GM23338 (cell line): ENCODE measurements at regions not wholly inside any gene's neighbourhood (a gene's known extent, or its start where the extent isn't known, plus 50 kb on each side); places are given as distances from the start of the nearest gene placed in this dataset.
"Not testable (repeated sequence)": the region's sequence is repeated elsewhere in the genome, so short reads cannot be mapped to it uniquely, and the experiment has no call there.

Experiments
- ATAC-seq: fragments of 200-7000 bp; cut with Tn5 transposase; 3 replicates; pipeline ENCODE4 v1.9.1; 2020
- DNase-seq: peaks from one replicate; pipeline ENCODE4 v3.0.0-alpha.2; 2015; ENCODE audit warnings: low spot score
- H2AFZ ChIP-seq: fragments of 200-600 bp; sonication (generic); 2 replicates; pipeline ENCODE4 v1.8.0; 2016; ENCODE audit warnings: antibody characterized with exemption, mild to moderate bottlenecking, moderate library complexity
- H3F3A ChIP-seq: fragments of 200-600 bp; sonication (generic); replicated peaks from 2 replicates; pipeline ENCODE4 v1.8.0; 2017; ENCODE audit warnings: antibody characterized with exemption, mixed run types, low read depth
- H3K27ac ChIP-seq: fragments of 200-600 bp; sonication (generic); 2 replicates; pipeline ENCODE4 v1.6.1; 2016; ENCODE audit warnings: low read depth
- H3K27me3 ChIP-seq: fragments of 200-600 bp; sonication (generic); 2 replicates; pipeline ENCODE4 v1.8.0; 2016; ENCODE audit warnings: mild to moderate bottlenecking, mixed run types, moderate library complexity; ENCODE audit not compliant: insufficient read depth
- H3K36me3 ChIP-seq: fragments of 200-600 bp; sonication (generic); 2 replicates; pipeline ENCODE4 v1.8.0; 2016; ENCODE audit warnings: mild to moderate bottlenecking; ENCODE audit not compliant: insufficient read depth
- H3K4me1 ChIP-seq: fragments of 200-600 bp; sonication (generic); 2 replicates; pipeline ENCODE4 v1.8.0; 2016; ENCODE audit warnings: mild to moderate bottlenecking, moderate library complexity; ENCODE audit not compliant: insufficient read depth
- H3K4me2 ChIP-seq: fragments of 200-600 bp; sonication (generic); 2 replicates; pipeline ENCODE4 v1.7.1; 2017; ENCODE audit warnings: mixed run types
- H3K4me3 ChIP-seq: fragments of 200-600 bp; sonication (generic); 2 replicates; pipeline ENCODE4 v1.6.1; 2016; ENCODE audit warnings: mixed run types
- H3K79me2 ChIP-seq: fragments of 200-600 bp; sonication (generic); replicated peaks from 2 replicates; pipeline ENCODE4 v1.8.0; 2017; ENCODE audit warnings: mild to moderate bottlenecking; ENCODE audit not compliant: insufficient read depth
- H3K9me2 ChIP-seq: fragments of 200-600 bp; sonication (generic); 2 replicates; pipeline ENCODE4 v1.8.0; 2017; ENCODE audit not compliant: insufficient read depth
- H4K20me1 ChIP-seq: fragments of 200-600 bp; sonication (generic); replicated peaks from 2 replicates; pipeline ENCODE4 v1.8.0; 2017; ENCODE audit warnings: mild to moderate bottlenecking; ENCODE audit not compliant: insufficient read depth
- H3K27ac Mint-ChIP-seq: 2 replicates; pipeline ENCODE4 v1.8.0; 2020; ENCODE audit warnings: inconsistent platforms, mild to moderate bottlenecking, moderate library complexity, mixed read lengths
- H3K27me3 Mint-ChIP-seq: 3 replicates; pipeline ENCODE4 v1.8.0; 2022; ENCODE audit warnings: low read depth, mild to moderate bottlenecking, moderate library complexity, mixed read lengths, inconsistent platforms; ENCODE audit not compliant: insufficient read depth, poor library complexity
- H3K36me3 Mint-ChIP-seq: 3 replicates; pipeline ENCODE4 v1.8.0; 2021; ENCODE audit warnings: low read depth, mild to moderate bottlenecking, inconsistent platforms, moderate library complexity, mixed read lengths
- H3K4me1 Mint-ChIP-seq: 3 replicates; pipeline ENCODE4 v1.8.0; 2020; ENCODE audit warnings: mild to moderate bottlenecking, inconsistent platforms, mixed read lengths
- H3K4me3 Mint-ChIP-seq: 3 replicates; pipeline ENCODE4 v1.8.0; 2021; ENCODE audit warnings: moderate library complexity, mild to moderate bottlenecking, inconsistent platforms, mixed read lengths
- H3K9me3 Mint-ChIP-seq: 3 replicates; pipeline ENCODE4 v1.8.0; 2020; ENCODE audit warnings: moderate library complexity, mild to moderate bottlenecking, inconsistent platforms, mixed read lengths
- CREB1 ChIP-seq: fragments of 250-450 bp; sonication (Bioruptor Pico); IDR thresholded peaks from 2 replicates; pipeline ENCODE4 v1.5.0; 2020; ENCODE audit warnings: low read depth, mild to moderate bottlenecking, moderate library complexity
- ETS1 ChIP-seq: IDR thresholded peaks from 2 replicates; pipeline ENCODE4 v1.6.1; 2016; ENCODE audit warnings: antibody characterized with exemption
- EZH2 ChIP-seq: fragments of 200-600 bp; sonication (generic); IDR thresholded peaks from one replicate; pipeline ENCODE4 v1.8.0; 2017; ENCODE audit warnings: antibody characterized with exemption, mild to moderate bottlenecking, low read depth; ENCODE audit not compliant: unreplicated experiment
- EZH2phosphoT487 ChIP-seq: fragments of 200-600 bp; sonication (generic); IDR thresholded peaks from one replicate; pipeline ENCODE4 v1.8.1; 2018; ENCODE audit warnings: antibody characterized with exemption; ENCODE audit not compliant: unreplicated experiment
- JUNB ChIP-seq: IDR thresholded peaks from one replicate; pipeline ENCODE4 v1.6.1; 2016; ENCODE audit warnings: antibody characterized with exemption; ENCODE audit not compliant: unreplicated experiment
- POLR2AphosphoS5 ChIP-seq: IDR thresholded peaks from 2 replicates; pipeline ENCODE4 v1.6.1; 2016; ENCODE audit warnings: antibody characterized with exemption, low read depth
- REST ChIP-seq: IDR thresholded peaks from one replicate; pipeline ENCODE4 v1.6.1; 2018; ENCODE audit warnings: antibody characterized with exemption; ENCODE audit not compliant: unreplicated experiment
- STAT1 ChIP-seq: IDR thresholded peaks from one replicate; pipeline ENCODE4 v1.6.1; 2016; ENCODE audit warnings: antibody characterized with exemption; ENCODE audit not compliant: unreplicated experiment
- ZNF114 ChIP-seq: fragments of 250-450 bp; sonication (Bioruptor Pico); IDR thresholded peaks from 2 replicates; pipeline ENCODE4 v1.5.0; 2020; ENCODE audit warnings: mild to moderate bottlenecking, moderate library complexity
- ZNF331 ChIP-seq: fragments of 250-450 bp; sonication (Bioruptor Pico); IDR thresholded peaks from 2 replicates; pipeline ENCODE4 v1.5.0; 2020; ENCODE audit warnings: low read depth, mild to moderate bottlenecking, moderate library complexity

GRCh38 chr1:193387406-193387805 lies 201.0 kb upstream of the B3GALT2 start (continued):
- no peak for TF ChIP-seq REST
- no peak for TF ChIP-seq EZH2phosphoT487
- TF ChIP-seq ZNF114, result no peak
- no peak for TF ChIP-seq POLR2AphosphoS5
- TF ChIP-seq JUNB, result no peak
- no peak for TF ChIP-seq EZH2
- TF ChIP-seq ZNF331 (CRISPR knock-in tag), result no peak
- TF ChIP-seq CREB1 (CRISPR knock-in tag), result no peak
- TF ChIP-seq STAT1, result no peak
- no peak for TF ChIP-seq ETS1

GRCh38 chr1:193378451-193378850 lies 192.0 kb upstream of the B3GALT2 start:
- not testable (repeated sequence) for ATAC-seq, H3K4me1 Mint-ChIP-seq

DNA sequence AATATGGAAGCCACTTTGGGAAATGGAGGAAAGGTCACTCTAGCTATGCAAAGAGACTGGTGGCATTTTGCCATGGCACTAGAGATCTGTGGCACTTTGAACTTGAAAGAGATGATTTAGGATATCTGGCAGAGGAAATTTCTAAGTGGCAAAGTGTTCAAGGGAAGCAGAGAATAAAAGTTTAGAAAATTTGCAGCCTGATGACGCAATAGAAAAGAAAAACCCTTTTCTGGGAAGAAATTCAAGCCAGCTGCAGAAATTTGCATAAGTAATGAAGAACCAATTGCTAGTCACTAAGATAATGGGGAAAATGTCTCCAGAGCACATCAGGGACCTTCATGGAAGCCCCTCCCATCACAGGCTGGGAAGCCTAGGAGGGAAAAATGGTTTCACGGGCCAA lies 191.1 kb upstream of the B3GALT2 start:
- ATAC-seq, result no peak
- DNase-seq, result no peak
- no peak for TF ChIP-seq EZH2
- TF ChIP-seq ZNF114, result no peak
- TF ChIP-seq ETS1, result no peak
- TF ChIP-seq STAT1, result no peak
- no peak for TF ChIP-seq CREB1 (CRISPR knock-in tag)
- no peak for TF ChIP-seq POLR2AphosphoS5

More at GRCh38 chr1:193378451-193378850, 192.0 kb upstream of the B3GALT2 start:
- not testable (repeated sequence) for H2AFZ ChIP-seq, H3K27me3 ChIP-seq, H3K27ac Mint-ChIP-seq, H3K27ac ChIP-seq, H3K9me3 Mint-ChIP-seq, H3K4me1 ChIP-seq, H3F3A ChIP-seq, H3K4me2 ChIP-seq, DNase-seq, H3K4me3 Mint-ChIP-seq, H3K9me2 ChIP-seq, H4K20me1 ChIP-seq, H3K36me3 ChIP-seq, H3K36me3 Mint-ChIP-seq, H3K27me3 Mint-ChIP-seq, H3K79me2 ChIP-seq, H3K4me3 ChIP-seq

More for the DNA sequence above, 191.1 kb upstream of the B3GALT2 start:
- Mint-ChIP-seq H3K4me3 (no peak overlapping the region), H3K36me3 (no peaks in the 10 kb centered on the region), H3K27ac (no peak overlapping the region), H3K9me3 (peaks cover 4% of the 10 kb centered on the region), H3K4me1 (no peaks in the 10 kb centered on the region), H3K27me3 (no peaks in the 10 kb centered on the region)
- H3K27me3 ChIP-seq, result no peaks in the 10 kb centered on the region
- H3K4me3 ChIP-seq, result no peak overlapping the region
- no peak overlapping the region for H2AFZ ChIP-seq
- H3K9me2 ChIP-seq, result 0 out of 2 replicates have a peak, but pooled peaks cover 7% of the 10 kb centered on the region
- no peaks in the 10 kb centered on the region for H4K20me1 ChIP-seq
- no peaks in the 10 kb centered on the region for H3K36me3 ChIP-seq
- no peaks in the 10 kb centered on the region for H3K79me2 ChIP-seq
- H3K4me1 ChIP-seq, result no peaks in the 10 kb centered on the region
- no peaks in the 10 kb centered on the region for H3F3A ChIP-seq
- H3K4me2 ChIP-seq, result no peak overlapping the region
- H3K27ac ChIP-seq, result no peak overlapping the region
